ENCODE measurements at regions not wholly inside any gene's neighbourhood (a gene's known extent, or its start where the extent isn't known, plus 50 kb on each side); places are given as distances from the start of the nearest gene placed in this dataset.

DNA sequence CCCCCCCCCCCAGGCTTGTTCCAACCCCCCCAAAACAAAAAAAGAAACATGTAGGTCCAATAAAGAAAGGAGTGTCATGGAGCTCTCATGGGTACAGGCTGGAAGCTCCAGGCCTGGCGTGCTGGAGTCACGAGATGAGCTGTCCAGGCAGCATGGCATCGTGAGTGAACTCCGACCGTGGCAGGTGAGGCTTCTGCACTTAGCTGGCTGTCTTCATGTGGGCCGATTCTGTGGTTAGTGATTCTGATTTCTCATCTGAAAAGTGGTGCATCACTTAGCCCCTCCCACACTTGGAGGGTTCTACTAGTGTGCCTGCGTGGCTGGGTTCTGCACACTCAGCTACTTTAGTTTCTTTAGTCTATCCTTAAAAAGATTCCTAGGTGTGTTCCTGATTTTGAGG lies 126.4 kb upstream of the MGAT5 start:
- no TSS peak for BruUV-seq (replicated peaks)
- Histone ChIP-seq H3K27me3 (ENCODE audit: control insufficient read depth, insufficient read depth, low read length) (no peaks in the 10 kb centered on the region), H2AK9ac (replicated peaks; ENCODE audit: low read depth, low read length, poor library complexity) (peak overlapping the region; percentile 68), H2BK15ac (ENCODE audit: low read depth, low read length) (no peak overlapping the region), H3K9ac (ENCODE audit: low read depth, low read length) (no peak overlapping the region), H2BK20ac (ENCODE audit: low read depth, low read length) (no peak overlapping the region), H3K79me1 (ENCODE audit: low read depth in 1 of 2, low read length in 2 of 2) (peaks cover 40 to 82% of the 10 kb centered on the region in 2 experiments), H2BK5ac (ENCODE audit: low read depth, low read length, poor library complexity, severe bottlenecking) (no peak overlapping the region), H3K9me3 (ENCODE audit: control insufficient read depth, insufficient read depth, low read length) (no peaks in the 10 kb centered on the region), H3K4me1 (ENCODE audit: control insufficient read depth, insufficient read depth, low read length) (peaks cover 28% of the 10 kb centered on the region), H3K14ac (replicated peaks; ENCODE audit: low read depth, low read length) (no peak overlapping the region), H3K23ac (ENCODE audit: low read depth, low read length) (no peak overlapping the region), H3K36me3 (ENCODE audit: control insufficient read depth, insufficient read depth, low read length) (peaks cover 13% of the 10 kb centered on the region), H2BK120ac (ENCODE audit: low read depth, low read length) (no peak overlapping the region), H3K4ac (ENCODE audit: low read depth, low read length) (no peak overlapping the region), H3K56ac (ENCODE audit: extremely low read depth, insufficient read depth, low read length) (no peak overlapping the region), H3K9me1 (ENCODE audit: insufficient read depth, low read length) (peaks cover 32% of the 10 kb centered on the region), H2AFZ (replicated peaks; ENCODE audit: low read length, poor library complexity) (no peak overlapping the region), H2AK5ac (ENCODE audit: low read depth, low read length) (no peak overlapping the region), H4K5ac (ENCODE audit: low read depth, low read length) (no peak overlapping the region), H3K4me3 (ENCODE audit: insufficient read depth, low read depth, low read length) (no peak overlapping the region), H4K91ac (ENCODE audit: insufficient read depth, low read depth, low read length) (no peak overlapping the region), H3K27ac (ENCODE audit: insufficient read depth, low read length) (no peak overlapping the region), H4K8ac (ENCODE audit: low read depth in 2 of 2, low read length in 2 of 2) (no peak overlapping the region), H3K18ac (ENCODE audit: low read depth, low read length) (no peak overlapping the region), H4K20me1 (ENCODE audit: insufficient read depth, low read length) (peaks cover 76% of the 10 kb centered on the region), H3K4me2 (ENCODE audit: low read depth, low read length) (no peak overlapping the region)
- TF ChIP-seq FOS (IDR thresholded peaks at IDR 0.05; ENCODE audit: low read depth, low read length), result no peak
- TF ChIP-seq MAFK (IDR thresholded peaks at IDR 0.05; ENCODE audit: low read depth, low read length), result 0 out of 2 replicates have a peak, but pooled peaks have one; percentile 16
- no peak for TF ChIP-seq RFX5 (IDR thresholded peaks at IDR 0.05; ENCODE audit: low read depth, low read length)
- CTCF ChIA-PET, result interaction anchor here (0.6 kb wide), 1 partner anchor 51 kb away, joined by 3 read pairs; no protein-coding TSS in a partner anchor
- dilution Hi-C loops (cut with HindIII; ENCODE audit: low sequenced_read_pairs, unreplicated experiment) (no loop called here), intact Hi-C loops (cut with micrococcal nuclease) (no loop called here), in situ Hi-C loops (cut with MboI; ENCODE audit: low sequenced_read_pairs) (no loop called here)
- DNase-seq, result no peak
- no CpG with 5 or more reads among the region's 7 CpGs for WGBS, 2 experiments (ENCODE audit: extremely low coverage in 2 of 2, insufficient read length in 1 of 2)
- POLR2A ChIA-PET (ENCODE audit: unreplicated experiment), result interaction anchor here (0.8 to 1.5 kb wide), 2 partner anchors 72 to 241 kb away, joined by 3 to 12 read pairs; no protein-coding TSS in a partner anchor
- no peak for ATAC-seq (ENCODE audit: low read depth)
